Mucosa of descending colon (tissue), 3 donors: ENCODE measurements at regions not wholly inside any gene's neighbourhood (a gene's known extent, or its start where the extent isn't known, plus 50 kb on each side); places are given as distances from the start of the nearest gene placed in this dataset.

Source experiments
- ATAC-seq: fragments of 200-7000 bp; cut with Tn5 transposase; one replicate; pipeline ENCODE4 v1.9.1; 2020; ENCODE audit warnings: mild to moderate bottlenecking, moderate library complexity
- DNase-seq, 3 donors: peaks; one replicate each; pipeline ENCODE4 v3.0.0-alpha.2; 2020
- H3K36me3 ChIP-seq: fragments of 200-600 bp; one replicate; pipeline ENCODE4 v1.8.0; 2021; ENCODE audit warnings: low read depth, mild to moderate bottlenecking
- H3K4me1 ChIP-seq: fragments of 200-600 bp; one replicate; pipeline ENCODE4 v1.8.0; 2021; ENCODE audit warnings: low read depth, mild to moderate bottlenecking
- H3K4me3 ChIP-seq: fragments of 200-600 bp; one replicate; pipeline ENCODE4 v1.8.0; 2021; ENCODE audit warnings: mild to moderate bottlenecking
- H3K9me3 ChIP-seq: fragments of 200-600 bp; one replicate; pipeline ENCODE4 v1.8.0; 2021; ENCODE audit warnings: mild to moderate bottlenecking
- CTCF ChIP-seq: fragments of 200-600 bp; IDR thresholded peaks from one replicate; pipeline ENCODE4 v1.8.0; 2022; ENCODE audit warnings: antibody characterized with exemption, mild to moderate bottlenecking
- intact Hi-C, 2 donors: fragments of 100-400 bp; cut with DNase I in 1 of 2; cut with micrococcal nuclease in 1 of 2; formaldehyde crosslinking; loops; one replicate each; pipeline versions ENCODE4 v1.11.0 to v1.11.1; 2022; cut with DNase I, micrococcal nuclease
- donor health status: DM: no; HTN: no; CAD: no; lungs with moderate emphysema.
- donor health status: DM: no; HTN: no; CAD: no.
- donor health status: DM: no; HTN: yes; CAD: no.

- no peak overlapping the region for H3K4me3 ChIP-seq
- no peak for TF ChIP-seq CTCF
- ATAC-seq = no peak
- no peaks in the 10 kb centered on the region for H3K9me3 ChIP-seq
- H3K4me1 ChIP-seq = no peaks in the 10 kb centered on the region
- no peak for DNase-seq
- H3K36me3 ChIP-seq = no peaks in the 10 kb centered on the region
- intact Hi-C loops = no loop called here
Observed at GRCh38 chr5:133892306-133892705, 76.1 kb downstream of the C5orf15 start.

- Histone ChIP-seq H3K9me3 (no peaks in the 10 kb centered on the region), H3K36me3 (no peaks in the 10 kb centered on the region), H3K4me1 (no peaks in the 10 kb centered on the region), H3K4me3 (no peak overlapping the region)
- ATAC-seq (no peak), DNase-seq (no peak)
- no peak for TF ChIP-seq CTCF
- intact Hi-C loops = no loop called here
Observed at GRCh38 chr5:133891390-133891789, 77.0 kb downstream of the C5orf15 start.

GRCh38 chr5:133890776-133891280, 77.6 kb downstream of the C5orf15 start:
- intact Hi-C loops = no loop called here

GRCh38 chr5:133890314-133890713, 78.1 kb downstream of the C5orf15 start:
- Histone ChIP-seq H3K36me3 (no peaks in the 10 kb centered on the region), H3K9me3 (no peaks in the 10 kb centered on the region), H3K4me1 (no peaks in the 10 kb centered on the region), H3K4me3 (no peak overlapping the region)
- TF ChIP-seq CTCF = no peak
- intact Hi-C loops = no loop called here
- ATAC-seq (no peak), DNase-seq (no peak)

More at GRCh38 chr5:133890776-133891280, 77.6 kb downstream of the C5orf15 start:
- no peak for TF ChIP-seq CTCF
- no peaks in the 10 kb centered on the region for H3K36me3 ChIP-seq
- DNase-seq = no peak
- no peak for ATAC-seq
- H3K9me3 ChIP-seq = no peaks in the 10 kb centered on the region
- H3K4me3 ChIP-seq = no peak overlapping the region
- H3K4me1 ChIP-seq = no peaks in the 10 kb centered on the region

- no peaks in the 10 kb centered on the region for H3K4me1 ChIP-seq
- no peak for TF ChIP-seq CTCF
- H3K36me3 ChIP-seq = no peaks in the 10 kb centered on the region
- H3K4me3 ChIP-seq = no peak overlapping the region
- no peak for ATAC-seq
- no peak for DNase-seq
- no peaks in the 10 kb centered on the region for H3K9me3 ChIP-seq
- intact Hi-C loops = no loop called here
Observed at GRCh38 chr5:133889271-133889905, 79.0 kb downstream of the C5orf15 start.

- ATAC-seq (no peak), DNase-seq (no peak)
- Histone ChIP-seq H3K4me3 (no peak overlapping the region), H3K36me3 (no peaks in the 10 kb centered on the region), H3K4me1 (no peaks in the 10 kb centered on the region), H3K9me3 (no peaks in the 10 kb centered on the region)
- no peak for TF ChIP-seq CTCF
- intact Hi-C loops = no loop called here
Observed at GRCh38 chr5:133888625-133888991, 79.8 kb downstream of the C5orf15 start.
